PFSK-1 (cell line): ENCODE measurements at regions not wholly inside any gene's neighbourhood (a gene's known extent, or its start where the extent isn't known, plus 50 kb on each side); places are given as distances from the start of the nearest gene placed in this dataset.

Experiments
- FOXP2 ChIP-seq: optimal IDR thresholded peaks from 2 replicates; pipeline ENCODE3; 2011; ENCODE audit warnings: borderline replicate concordance, control low read depth, inconsistent platforms; ENCODE audit not compliant: insufficient read depth; ENCODE audit errors: extremely low read length, extremely low read depth
- POLR2AphosphoS5 ChIP-seq: IDR thresholded peaks from 2 replicates; pipeline ENCODE4 v1.6.1; 2012; ENCODE audit warnings: low read depth, mild to moderate bottlenecking, control low read depth, low read length, moderate library complexity
- SIN3A ChIP-seq: IDR thresholded peaks from 2 replicates; pipeline ENCODE4 v1.6.1; 2012; ENCODE audit warnings: mild to moderate bottlenecking, low read length, moderate library complexity, borderline replicate concordance; ENCODE audit not compliant: insufficient read depth
- TAF1 ChIP-seq: IDR thresholded peaks from 2 replicates; pipeline ENCODE4 v1.6.1; 2012; ENCODE audit warnings: low read length, control low read depth, borderline replicate concordance; ENCODE audit not compliant: insufficient read depth
- TF ChIP-seq, protein P1 (sequence below), 2 experiments: IDR thresholded peaks; 2 replicates each; pipeline versions ENCODE4 v1.6.1 to v1.8.0; 2011 to 2012; ENCODE audit warnings: low read depth in 2 of 2, low read length in 2 of 2, control low read depth in 1 of 2, inconsistent platforms in 1 of 2, mild to moderate bottlenecking in 1 of 2, moderate library complexity in 1 of 2; ENCODE audit not compliant: insufficient read depth in 1 of 2

DNA sequence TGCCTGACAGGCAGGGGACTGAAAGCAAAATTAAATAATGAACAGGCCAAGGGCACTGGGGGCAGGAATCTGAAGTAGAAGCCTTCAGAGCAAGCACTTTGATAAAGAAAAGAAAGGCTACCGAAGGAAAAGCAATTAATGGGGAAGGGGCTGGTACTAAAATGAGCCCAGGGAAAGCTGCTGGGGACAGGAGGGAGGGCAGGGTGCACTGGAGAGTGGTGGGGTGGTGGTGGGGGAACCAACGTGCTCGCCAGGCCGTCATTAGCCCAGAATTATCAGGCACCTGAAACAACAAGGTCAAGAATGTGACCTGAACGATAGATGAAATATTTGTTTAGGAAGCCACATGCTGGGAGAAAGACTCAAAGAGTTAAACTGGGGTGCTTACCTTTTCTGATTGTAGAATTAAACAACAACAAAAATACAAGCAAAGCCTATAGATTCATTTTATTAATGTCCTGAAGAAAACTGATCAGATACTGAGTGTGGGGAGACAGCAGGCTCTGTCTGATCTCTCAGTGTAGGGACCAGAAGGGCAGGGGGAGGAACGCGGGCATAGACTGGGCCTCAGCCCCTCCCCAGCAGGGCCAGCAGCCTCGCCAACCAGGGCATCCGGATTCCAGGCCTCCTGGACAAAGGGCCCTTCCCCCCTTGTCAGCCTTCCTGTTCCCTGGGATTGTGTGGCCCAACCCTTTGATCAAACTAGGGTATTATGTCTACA, 239.7 kb upstream of the KLF3 start:
- TF ChIP-seq, protein P1, sequence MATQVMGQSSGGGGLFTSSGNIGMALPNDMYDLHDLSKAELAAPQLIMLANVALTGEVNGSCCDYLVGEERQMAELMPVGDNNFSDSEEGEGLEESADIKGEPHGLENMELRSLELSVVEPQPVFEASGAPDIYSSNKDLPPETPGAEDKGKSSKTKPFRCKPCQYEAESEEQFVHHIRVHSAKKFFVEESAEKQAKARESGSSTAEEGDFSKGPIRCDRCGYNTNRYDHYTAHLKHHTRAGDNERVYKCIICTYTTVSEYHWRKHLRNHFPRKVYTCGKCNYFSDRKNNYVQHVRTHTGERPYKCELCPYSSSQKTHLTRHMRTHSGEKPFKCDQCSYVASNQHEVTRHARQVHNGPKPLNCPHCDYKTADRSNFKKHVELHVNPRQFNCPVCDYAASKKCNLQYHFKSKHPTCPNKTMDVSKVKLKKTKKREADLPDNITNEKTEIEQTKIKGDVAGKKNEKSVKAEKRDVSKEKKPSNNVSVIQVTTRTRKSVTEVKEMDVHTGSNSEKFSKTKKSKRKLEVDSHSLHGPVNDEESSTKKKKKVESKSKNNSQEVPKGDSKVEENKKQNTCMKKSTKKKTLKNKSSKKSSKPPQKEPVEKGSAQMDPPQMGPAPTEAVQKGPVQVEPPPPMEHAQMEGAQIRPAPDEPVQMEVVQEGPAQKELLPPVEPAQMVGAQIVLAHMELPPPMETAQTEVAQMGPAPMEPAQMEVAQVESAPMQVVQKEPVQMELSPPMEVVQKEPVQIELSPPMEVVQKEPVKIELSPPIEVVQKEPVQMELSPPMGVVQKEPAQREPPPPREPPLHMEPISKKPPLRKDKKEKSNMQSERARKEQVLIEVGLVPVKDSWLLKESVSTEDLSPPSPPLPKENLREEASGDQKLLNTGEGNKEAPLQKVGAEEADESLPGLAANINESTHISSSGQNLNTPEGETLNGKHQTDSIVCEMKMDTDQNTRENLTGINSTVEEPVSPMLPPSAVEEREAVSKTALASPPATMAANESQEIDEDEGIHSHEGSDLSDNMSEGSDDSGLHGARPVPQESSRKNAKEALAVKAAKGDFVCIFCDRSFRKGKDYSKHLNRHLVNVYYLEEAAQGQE (IDR thresholded peaks at IDR 0.05; ENCODE audit: insufficient read depth in 1 of 2, low read depth in 2 of 2, low read length in 2 of 2): no peak
- TF ChIP-seq POLR2AphosphoS5 (no peak), SIN3A (no peak), TAF1 (no peak), FOXP2 (no peak)

DNA sequence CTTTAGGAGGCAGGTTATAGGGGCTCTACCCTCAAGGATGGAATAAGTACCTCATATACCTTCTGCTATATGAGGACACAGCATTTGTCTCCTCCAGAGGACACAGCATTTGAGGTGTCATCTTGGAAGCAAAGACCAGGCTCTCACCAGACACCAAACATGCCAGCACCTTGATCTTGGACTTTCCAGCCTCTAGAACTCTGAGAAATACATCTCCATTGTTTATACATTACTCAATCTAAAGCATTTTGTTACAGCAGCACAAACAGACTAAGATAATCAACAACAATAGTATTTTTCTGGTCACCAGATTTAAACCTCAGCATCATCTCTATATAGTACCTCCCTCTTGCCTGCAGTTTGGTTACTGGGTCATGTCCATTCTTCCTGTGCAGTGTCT, 237.5 kb upstream of the KLF3 start:
- TF ChIP-seq, protein P1 (IDR thresholded peaks at IDR 0.05; ENCODE audit: insufficient read depth in 1 of 2, low read depth in 2 of 2, low read length in 2 of 2): no peak
- TF ChIP-seq TAF1: no peak
- TF ChIP-seq FOXP2: no peak
- TF ChIP-seq POLR2AphosphoS5: no peak
- no peak for TF ChIP-seq SIN3A

DNA sequence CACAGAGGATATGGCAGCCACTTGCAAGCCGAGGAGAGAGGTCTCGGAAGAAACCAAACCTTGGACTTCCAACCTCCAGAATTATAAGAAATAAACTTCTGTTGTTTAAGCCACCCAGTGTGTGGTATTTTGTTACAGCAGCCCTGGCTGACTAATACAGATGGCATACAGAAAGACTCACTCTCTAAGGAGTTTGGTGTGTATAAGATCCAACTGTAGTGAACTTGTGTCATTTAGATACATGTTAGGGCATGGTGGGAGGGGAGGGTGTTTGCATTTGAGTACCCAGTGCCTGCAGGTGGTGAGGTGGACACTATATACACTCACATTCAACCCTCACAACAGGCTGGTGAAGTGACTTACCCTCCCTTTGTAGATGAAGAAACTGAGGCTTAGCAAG, 233.2 kb upstream of the KLF3 start:
- TF ChIP-seq, protein P1 (IDR thresholded peaks at IDR 0.05; ENCODE audit: insufficient read depth in 1 of 2, low read depth in 2 of 2, low read length in 2 of 2): no peak
- no peak for TF ChIP-seq TAF1
- TF ChIP-seq SIN3A: no peak
- TF ChIP-seq POLR2AphosphoS5: no peak
- TF ChIP-seq FOXP2: no peak

DNA sequence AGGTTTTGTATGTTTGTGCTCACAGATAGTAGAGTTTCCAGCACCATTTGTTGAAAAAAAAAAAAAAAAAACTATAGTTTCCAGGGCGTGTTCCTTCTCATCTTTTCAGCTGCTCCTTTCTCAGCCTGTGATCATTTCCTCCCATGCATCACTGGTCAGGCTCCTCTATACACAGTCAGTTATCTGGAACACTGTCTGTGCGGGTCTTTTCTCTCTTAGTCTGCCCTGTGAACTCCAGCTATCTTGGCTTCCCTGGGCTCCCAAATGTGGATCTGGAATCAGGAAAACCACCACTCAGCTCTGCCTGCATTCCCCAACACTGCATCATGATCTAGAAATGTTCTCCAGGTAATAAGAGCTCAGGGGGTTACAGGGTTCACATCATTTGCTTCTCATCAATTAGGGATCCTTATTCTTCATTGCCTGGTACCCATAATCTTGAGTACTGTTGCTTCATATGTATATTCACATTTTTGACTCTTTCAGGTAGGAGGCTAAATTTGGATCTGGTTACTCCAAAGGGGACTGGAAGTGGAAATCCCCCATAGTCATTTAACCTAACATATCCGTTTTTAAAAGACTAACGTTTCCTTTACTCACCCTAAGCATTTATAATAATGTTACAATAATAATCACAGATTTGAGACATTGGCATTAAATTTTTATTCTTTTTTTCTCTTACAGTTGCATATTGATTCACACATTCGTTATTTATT, 221.8 kb upstream of the KLF3 start:
- TF ChIP-seq TAF1 (no peak), SIN3A (no peak), FOXP2 (no peak), POLR2AphosphoS5 (no peak)
- TF ChIP-seq, protein P1 (IDR thresholded peaks at IDR 0.05; ENCODE audit: insufficient read depth in 1 of 2, low read depth in 2 of 2, low read length in 2 of 2): no peak

DNA sequence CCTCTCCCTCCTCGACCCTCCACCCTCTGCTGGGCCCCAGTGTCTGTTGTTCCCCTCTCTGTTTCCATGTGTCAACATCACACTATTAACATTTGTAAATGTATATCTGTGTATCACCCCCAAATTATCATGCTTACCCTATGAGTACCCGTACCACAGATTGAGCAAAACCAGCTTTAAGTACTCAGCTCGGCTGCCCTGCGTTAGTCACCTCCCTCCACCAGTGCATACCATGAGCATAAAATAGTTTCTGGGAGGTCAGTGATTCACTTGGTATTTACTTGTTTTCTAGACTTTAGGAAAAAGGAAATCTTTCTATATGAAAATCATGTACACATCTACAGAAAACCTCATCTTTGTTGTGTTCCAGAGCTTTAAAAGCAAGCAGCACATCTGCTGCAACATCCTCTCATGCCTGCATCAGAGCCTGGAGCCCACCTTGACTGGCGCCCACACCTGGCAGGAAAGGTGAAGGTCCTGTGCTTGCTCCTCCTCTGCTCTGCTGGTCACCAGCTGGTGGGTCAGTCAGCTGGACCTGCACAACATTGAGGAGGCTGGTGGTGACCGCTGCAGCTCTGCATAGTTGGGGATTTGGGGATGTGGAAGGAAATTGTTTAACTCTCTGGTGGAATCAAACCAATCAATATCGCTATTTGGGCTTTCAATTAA, 214.4 kb upstream of the KLF3 start:
- TF ChIP-seq, protein P1 (IDR thresholded peaks at IDR 0.05; ENCODE audit: insufficient read depth in 1 of 2, low read depth in 2 of 2, low read length in 2 of 2): no peak
- no peak for TF ChIP-seq SIN3A
